ENCODE measurements at regions not wholly inside any gene's neighbourhood (a gene's known extent, or its start where the extent isn't known, plus 50 kb on each side); places are given as distances from the start of the nearest gene placed in this dataset.

DNA sequence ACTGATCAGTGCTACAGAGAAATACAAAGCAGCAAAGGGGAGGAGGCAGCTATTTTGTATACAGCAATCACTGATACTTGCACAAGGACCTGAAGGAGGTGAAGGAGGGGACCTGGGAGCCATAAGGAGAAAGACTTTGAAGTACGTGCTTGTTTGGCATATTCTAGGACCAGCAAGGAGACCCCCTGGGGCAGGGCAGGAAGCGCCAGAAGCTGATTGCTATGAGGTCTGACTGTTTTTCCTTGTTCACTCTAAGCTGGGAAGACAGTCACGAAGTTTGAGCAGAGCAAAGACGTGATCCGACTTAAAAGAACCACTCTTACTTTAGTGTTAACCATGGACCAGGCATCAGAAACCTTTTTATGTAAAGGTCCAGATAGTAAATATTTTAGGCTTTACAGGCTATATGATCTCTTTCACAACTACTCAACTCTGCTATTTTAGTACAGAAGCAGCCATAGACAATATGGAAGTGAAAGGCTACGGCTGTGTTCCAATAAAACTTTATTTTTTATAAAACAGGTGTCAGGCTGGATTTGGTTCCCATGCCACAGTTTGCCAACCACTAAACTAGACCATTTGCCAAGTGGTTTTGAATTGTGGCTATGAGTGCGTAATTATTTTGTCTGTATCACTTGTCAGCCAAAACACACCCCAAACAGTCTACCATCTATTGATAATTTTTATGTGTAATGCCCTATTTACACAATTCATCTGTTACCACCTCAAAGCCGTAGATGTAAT, 217.9 kb downstream of the PRL start:
- no peak for DNase-seq

DNA sequence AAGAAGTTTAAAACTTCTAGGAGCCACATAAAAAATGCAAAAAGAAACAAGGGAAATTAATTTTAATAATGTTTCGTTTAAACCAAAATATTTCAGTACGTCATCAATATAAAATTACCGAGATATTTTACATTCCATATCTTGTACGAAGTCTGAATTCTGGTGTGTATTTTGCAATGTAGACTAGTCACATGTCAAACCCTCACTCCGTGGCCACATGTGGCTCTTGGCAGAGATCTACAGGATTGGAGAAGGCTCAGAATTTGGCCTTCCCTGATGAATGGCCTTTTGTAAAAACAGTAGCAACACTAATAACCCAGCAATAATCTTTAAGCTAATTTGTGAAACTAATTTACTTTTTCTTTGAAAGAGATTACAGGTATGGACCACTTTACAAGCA, 217.1 kb downstream of the PRL start:
- no peak for DNase-seq

DNA sequence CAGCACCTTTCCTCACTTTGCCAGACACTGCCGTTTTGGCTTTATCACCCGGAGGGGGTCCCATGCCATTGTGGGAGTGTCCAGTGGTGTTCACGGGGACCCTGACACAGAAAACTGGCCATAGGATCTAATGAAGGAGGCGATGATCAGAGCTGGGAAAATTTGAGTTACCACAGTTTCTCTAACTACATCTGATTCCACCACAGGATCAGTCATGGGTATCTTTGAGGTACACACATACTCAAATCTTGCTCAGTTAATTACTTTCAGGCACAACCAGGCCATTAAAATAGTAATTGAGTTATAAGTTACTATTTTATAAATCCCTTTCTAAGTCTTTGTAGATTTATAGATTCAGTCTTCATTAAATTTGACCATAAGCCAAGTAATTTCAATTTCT, 215.1 kb downstream of the PRL start:
- no peak for DNase-seq

DNA sequence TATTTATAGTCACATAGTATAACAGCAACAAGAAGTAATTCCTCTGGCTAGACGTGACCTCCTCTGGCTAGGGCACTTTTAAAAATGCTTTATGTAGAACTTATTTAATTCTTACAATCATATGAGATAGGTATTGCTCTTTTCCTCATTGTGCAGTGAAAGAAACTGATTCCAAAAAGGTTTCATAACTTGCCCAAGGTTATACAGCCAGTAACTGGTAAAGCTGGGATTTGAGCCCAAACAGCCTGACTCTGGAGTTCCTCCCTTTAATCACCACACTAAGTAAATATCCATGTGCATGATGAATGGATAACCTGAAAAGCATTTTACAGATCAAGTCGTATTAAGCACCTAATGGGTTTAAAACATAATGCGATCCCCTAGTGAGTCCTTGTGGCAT, 214.6 kb downstream of the PRL start:
- DNase-seq = no peak

DNA sequence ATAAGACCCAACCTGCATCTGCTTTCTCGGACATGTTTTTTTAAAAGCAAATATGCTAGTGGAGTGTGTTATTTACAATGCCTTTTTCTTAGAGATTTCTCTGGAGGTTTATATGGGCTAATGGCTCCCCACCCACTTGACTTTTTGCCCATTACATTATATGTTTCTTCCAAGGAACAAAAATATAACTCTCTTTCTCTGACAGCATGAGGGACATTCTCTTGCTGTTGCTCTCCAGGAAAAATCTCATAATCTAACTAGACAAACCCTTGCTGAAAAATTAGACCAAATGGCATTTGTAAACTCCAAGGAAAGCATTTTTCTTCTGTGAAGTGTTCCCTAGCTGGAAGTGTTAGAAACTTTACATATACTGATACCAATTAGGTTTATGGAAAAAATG, 213.7 kb downstream of the PRL start:
- DNase-seq = no peak

DNA sequence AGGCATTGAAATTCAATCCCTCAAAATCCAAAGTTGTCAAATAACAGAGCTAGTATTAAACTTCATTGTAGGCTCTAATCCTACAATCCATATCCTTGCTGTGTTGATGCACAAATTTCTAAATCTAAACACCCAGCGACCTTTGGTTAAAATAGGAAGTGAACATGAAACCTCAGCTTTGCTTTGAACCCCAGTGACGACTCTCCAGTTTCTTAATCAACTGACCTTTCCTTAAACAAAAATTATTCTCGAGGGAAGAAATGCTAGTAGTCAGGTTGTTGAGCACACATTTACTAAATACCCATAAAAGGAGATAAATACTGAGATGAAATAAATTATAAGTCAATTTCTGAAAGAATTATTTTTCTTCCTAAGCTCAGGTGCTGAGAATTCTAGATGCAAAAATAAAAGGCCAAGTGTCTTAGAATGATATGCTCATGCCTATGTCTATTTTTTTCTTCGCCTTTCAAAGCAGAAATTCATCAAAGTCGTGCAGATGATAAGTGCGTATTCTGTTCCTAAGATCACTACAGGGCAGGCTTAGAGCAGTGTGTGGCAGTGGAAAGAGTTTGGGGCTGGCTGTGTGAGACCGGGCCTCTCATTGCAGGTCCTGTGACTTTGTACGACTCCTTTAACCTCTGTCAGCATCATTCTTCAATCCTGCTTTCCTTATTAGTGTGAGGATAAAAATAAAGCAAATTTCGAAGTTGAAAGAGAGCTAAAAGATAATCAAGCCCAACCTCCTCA, 208.7 kb downstream of the PRL start:
- no peak for DNase-seq

DNA sequence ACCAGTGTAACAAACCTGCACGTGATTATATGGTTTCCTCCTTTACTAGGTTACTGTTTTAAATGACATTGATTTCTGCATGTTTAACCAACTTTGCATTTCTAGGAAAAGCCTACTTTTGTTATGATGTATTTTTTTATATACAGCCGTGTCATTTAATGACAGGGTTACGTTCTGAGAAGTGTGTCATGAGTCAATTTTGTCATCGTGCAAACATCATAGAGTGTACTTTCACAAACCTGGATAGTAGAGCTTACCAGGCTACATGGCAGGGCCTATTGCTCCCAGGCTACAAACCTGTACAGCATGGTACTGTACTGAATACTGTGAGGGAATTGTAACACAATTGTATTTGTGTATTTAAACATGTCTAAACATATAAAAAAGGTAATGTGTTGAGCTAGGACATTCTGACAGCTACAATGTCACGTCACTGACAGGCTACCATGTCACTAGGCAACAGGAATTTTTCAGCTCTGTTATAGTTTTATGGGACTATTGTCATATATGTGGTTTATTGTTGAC, 205.3 kb downstream of the PRL start:
- DNase-seq = no peak

DNA sequence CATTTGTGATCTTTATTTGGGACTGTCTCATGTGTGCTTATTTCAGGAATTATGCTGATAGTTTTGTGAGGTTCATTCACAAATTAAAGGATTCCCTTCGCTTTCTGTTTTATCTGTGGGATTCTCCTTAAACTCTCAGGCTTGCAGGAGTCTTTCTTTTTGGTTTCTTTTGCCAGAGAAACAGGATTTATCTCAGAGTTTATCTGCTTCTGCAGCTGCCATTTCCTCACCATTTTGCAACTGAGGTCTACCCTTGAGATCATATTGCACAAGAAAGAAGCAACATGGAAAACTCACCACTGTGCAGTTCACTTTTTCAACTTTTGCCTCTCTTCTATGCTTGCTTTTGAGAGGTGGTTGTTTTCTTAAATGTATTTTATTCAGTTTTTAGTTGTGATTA, 201.0 kb downstream of the PRL start:
- no peak for DNase-seq

DNA sequence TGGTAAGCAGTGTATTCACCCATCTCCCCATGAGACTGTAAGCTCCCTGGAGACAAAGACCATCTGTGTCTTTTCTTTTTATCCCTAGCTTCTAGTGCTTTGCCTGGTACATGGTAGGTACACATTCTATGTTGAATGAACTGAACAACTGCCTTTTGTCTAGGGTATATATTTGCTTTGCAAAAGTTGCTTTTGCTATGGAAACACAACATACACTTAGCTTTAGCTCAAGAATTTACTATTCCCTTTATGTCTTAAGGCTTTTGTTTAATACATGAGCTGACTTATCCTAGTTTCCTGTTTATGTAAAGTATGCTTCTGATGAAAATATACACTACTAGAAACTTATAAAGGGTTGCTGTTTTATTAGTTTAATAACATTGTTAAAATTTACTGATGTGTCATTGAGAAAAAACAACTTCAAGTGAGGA, 198.2 kb downstream of the PRL start:
- DNase-seq = no peak

DNA sequence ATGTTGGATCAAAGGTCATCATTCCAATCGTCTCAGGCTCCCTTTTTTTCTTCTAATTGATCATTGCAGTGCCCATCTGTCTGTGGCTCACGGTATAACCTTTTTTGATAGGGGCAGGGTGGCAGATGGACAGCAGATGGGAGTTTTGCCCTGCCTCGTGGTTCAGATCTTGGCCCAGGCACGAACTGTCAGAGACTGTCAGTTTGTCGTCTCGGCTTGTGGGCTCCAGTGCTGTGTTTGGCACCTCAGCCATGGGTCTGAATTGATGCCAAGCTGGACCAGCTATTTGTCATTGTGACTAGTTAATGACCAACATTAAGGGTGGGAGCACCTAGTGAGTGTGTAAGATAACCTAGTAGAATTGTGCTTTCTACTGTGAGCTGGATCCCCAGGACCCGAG, 197.6 kb downstream of the PRL start:
- no peak for DNase-seq

DNA sequence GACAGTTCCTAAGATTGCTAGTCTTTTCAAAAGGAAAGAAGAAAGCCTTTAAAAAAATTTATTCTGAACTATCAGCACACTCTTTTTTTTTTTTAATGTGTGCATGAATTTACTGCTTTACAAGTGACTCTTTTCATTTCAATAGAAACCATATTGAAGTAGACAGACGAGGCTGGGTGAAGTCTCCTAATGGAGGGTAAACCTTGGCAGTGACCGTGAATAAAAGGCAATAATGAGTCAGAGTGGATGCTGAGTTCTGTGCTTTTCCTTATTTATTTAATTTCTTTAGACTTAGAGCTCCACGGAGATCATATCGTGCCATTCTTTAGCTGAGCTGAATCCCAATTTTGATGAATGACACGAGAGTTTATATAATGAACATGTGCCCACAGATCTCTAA, 196.9 kb downstream of the PRL start:
- no peak for DNase-seq

DNA sequence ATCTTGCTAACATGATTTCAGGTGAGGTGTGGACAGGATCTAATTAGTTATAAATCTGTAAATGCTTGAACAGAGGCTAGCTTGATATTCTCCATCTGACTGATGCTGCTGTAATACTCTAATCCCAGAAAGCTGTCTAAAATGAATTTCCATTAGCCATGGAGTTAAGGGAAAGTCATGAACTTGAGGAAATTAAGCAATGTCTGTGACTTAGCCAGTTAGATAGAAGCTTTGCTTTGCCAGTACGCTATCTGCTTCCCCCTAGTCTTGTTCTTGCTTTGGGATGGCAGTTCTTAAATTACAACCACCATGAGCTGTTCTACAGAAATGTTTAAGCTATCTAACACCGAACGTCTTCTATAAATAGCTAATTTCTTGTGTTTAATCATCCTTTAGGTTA, 195.7 kb downstream of the PRL start:
- no peak for DNase-seq

DNA sequence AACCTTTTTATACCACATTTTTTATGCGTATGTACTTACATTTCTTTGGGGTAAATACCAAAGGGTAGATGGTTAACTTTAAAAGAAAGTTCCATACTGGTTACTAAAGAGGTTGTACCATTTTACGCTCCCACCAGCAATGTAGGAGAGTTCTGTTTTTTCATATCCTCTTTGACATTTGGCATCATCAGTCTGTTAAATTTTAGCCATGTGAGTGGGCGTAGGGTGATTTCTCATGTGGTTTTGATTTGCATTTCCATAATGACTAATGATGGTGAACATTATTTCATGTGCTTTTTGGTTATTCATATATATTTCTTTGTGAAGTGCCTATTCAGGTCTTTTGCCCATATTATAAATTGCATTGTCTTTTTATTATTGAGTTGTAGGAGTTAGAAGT, 194.2 kb downstream of the PRL start:
- no peak for DNase-seq

DNA sequence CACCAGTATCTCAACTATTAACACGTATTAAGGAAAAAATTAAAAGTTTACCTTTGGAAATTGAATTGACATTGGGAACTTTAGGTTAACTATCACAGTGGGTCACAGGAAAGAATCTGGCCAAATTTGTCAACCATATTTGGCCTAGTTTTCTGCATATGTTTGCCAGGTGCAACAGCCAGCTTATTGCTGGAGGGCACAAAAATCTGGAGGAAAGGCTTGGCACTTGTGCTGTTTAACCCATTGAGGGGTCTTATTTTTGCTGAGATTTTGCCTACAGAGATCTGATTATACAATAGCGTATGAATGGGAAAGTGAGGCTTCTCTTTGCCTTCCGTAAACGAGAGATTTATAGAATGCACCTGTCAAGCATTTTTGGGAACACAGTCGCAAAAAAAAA, 190.4 kb downstream of the PRL start:
- DNase-seq = no peak

DNA sequence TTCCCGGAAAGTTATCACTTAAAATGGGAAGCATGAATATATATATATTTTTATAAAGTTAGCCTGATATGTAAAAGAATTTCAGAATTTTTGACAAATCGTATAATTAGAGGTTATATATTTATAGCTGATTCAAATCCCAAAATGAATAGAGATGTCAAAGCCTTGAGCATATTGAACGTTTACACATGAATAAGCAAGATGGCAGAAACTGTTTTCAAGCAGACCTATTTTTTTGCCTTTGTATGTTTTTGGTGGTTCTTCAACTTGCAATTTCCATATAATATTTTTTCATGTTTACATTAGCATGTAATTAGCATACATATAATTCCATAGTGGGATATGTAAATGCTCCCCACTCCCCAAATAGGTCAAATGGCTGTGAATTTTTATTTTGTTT, 189.9 kb downstream of the PRL start:
- DNase-seq = no peak

DNA sequence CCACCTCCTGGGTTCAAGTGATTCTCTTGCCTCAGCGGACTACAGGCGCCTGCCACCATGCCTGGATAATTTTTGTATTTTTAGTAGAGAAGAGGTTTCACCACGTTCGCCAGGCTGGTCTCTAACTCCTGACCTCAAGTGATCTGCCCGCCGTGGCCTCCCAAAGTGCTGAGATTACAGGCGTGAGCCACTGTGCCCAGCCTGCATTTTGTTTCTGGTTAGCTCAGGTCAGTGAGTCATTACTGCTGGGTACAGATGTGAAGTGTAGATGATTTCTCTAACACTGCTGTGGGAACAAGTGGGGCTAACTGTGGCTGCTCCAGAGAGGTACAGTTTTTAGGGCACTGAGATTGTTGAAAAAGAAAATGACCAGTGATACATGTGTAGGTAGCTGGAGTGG, 188.6 kb downstream of the PRL start:
- DNase-seq = no peak

DNA sequence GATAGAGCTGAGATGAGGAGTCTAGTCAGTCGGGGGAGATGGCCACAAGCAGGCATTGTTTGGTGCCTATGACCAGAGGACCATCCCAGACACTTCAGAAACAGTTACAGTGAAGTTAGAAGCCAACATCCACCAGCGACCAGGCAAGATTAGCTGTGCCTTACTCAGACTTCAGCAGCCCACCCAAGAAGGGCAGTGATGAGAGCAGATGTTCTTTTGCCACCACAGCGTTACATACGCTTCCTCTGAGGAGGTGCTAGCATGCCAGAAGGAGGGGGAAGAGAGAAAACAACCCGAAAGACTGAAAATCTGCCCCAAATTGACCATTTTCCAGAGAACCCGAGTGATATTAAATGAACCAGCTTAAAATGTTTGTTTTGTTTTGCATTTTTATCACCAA, 186.8 kb downstream of the PRL start:
- no peak for DNase-seq

DNA sequence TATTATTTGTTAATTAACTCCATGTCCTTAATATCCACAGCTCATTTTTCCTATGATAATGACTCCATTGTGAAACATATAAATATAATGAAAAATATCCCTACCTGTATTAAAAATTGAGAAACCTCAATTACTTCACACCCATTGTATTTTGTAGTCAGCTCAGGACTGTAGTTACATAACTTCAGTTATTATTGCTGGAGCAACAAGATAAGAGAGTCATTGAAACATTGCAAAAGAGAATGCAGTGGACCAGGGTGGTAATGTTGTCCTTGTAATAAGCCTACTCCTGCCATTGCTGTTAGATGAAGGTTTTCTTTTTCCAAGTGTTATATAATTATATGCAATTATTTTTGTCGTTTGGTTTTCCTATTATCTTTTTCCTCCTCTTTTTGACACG, 184.4 kb downstream of the PRL start:
- DNase-seq = no peak

DNA sequence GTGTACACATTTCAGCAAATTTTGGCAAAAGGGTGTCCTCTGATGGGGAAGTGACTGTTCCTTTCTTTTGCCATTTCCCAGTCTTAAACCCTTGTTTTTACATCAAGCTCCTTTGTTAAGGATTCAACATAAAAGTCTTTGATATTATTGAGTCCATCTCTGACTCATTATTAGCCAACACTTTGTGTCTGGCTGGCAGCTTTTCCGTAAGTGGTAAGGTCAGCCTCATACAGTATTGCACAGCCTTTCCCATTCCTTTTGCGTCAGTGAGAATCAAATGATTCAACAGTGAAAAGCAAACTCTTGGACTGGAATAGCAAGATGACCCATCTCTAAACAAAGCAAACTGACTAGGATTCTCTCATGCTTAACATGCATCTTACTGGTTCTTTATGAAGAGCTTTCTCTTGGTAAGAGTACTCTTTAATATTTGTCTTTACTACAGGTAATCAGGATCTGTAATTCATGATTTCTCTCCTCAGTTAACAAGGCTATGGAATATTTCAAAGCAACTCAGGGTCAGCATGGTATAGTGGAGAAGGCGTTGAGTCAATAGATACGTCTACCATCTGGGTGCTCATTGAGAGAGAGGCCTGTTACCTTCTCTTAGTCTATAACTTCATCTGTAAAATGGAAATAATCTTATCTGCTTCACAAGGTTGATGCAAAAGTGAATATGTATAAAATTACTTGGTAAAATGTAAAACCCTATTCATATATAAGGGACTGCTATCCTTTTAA, 183.6 kb downstream of the PRL start:
- DNase-seq = no peak

DNA sequence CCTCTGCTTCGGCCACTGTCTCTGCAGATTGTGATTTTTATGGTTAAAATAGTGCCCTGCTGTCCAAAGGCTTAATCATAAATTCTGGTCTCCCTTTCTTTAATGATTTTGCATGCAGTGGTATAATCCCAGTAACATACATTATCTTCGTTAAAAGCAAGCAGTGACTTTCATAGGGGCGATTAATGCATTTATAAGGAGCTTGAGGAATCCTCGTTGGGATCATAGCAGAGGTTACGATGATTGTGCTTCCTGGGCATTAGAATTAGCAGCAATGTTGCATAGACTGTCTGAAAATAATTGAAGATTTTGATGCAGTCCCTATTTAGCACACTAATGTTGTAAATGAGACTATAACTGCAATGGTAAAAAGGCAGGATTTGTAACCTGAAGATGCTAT, 181.3 kb downstream of the PRL start:
- no peak for DNase-seq

DNA sequence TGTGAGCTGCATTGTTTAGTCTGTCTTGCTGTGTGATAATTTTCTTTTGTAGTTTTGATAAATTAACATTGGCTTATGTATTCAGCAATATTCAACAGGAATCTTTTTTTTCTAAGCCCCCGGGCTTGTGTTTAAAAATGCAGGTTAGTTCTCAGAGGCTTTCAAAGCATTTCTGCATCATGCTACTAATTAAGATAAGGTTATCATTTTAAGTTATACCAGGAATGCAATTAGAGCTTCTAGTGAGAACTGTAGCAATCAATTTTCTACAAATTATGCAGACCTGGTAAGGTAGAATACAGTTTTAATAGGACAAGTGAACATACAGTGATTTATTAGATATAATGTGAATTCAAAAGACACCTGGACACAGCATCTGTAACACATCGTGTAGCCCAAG, 179.2 kb downstream of the PRL start:
- no peak for DNase-seq

DNA sequence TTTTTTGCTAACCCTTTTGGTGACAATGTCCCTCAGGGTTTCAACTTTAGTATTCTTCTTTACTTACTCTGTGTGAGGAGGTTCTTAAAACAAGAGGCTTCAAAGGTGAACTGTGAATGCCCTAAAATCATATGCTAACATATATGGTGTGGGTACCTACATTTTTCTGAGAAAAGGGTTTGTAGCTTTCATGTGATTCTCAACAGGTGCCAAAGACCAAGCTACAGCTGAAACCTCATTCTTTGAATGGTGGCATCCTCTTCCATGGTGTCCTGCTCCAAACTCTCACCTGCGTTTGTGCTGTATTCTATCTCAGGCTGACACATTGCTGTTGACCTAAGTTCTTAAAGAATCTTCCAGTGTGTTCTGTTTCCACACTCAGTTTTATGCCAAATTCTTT, 177.3 kb downstream of the PRL start:
- DNase-seq = no peak

DNA sequence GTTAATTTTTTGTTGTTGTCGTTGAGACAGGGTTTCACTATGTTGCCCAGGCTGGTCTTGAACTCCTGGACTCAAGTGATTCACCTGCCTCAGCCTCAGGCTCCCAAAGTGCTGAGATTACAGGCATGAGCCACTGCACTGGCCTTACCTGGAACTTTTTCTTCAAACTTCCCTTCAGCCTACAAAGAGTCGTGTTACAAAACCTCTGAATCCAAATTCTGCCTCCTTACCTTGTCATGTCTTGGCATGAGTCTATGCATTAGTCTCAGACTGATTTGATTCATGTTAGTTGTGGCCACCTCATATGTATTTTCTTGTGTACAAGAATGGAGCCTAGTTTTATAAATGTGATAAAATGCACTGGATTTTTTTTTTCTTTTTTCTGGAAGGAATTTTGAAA, 172.1 kb downstream of the PRL start:
- no peak for DNase-seq

DNA sequence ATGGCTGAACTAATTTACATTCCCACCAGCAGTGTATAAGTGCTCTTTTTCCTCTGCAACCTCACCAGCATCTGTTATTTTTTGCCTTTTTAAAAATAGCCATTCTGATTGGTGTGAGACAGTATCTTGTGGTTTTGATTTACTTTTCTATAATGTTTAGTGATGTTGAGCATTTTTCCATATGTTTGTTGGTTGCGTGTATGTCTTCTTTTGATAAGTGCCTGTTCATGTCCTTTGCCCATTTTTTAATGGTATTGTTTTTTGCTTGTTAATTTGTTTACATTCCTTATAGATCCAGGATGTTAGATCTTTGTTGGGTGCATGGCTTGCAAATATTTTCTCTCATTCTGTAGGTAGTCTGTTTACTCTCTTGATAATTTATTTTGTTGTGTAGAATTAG, 169.9 kb downstream of the PRL start:
- DNase-seq = no peak
